ENCODE measurements at regions not wholly inside any gene's neighbourhood (a gene's known extent, or its start where the extent isn't known, plus 50 kb on each side); places are given as distances from the start of the nearest gene placed in this dataset.

- TF ChIP-seq CTCF (IDR thresholded peaks at IDR 0.05) (no peak), POLR2A (IDR thresholded peaks at IDR 0.05) (no peak), POLR2AphosphoS5 (IDR thresholded peaks at IDR 0.05) (no peak)
These were observed 76.0 kb upstream of the TOX2 start for GRCh38 chr20:43838703-43839060.

Measured in prostate gland (tissue), 2 donors.